Stimulated activated CD4-positive, alpha-beta T cell treated with anti-CD3 and anti-CD28 coated beads, Interleukin-15, amount 100 ng/mL, for 1 hour (primary cell): ENCODE measurements at regions not wholly inside any gene's neighbourhood (a gene's known extent, or its start where the extent isn't known, plus 50 kb on each side); places are given as distances from the start of the nearest gene placed in this dataset.

Experiments used
- DNase-seq, 2 donors: peaks; one replicate each; pipeline ENCODE4 v3.0.0-alpha.2; 2020; ENCODE audit warnings: low read depth in 1 of 2, low spot score in 1 of 2

- no peak for DNase-seq
These were observed 72.5 kb upstream of the DAB2 start for GRCh38 chr5:39497322-39497721.

GRCh38 chr5:39495227-39495626 is 70.4 kb upstream of the DAB2 start:
- no peak for DNase-seq

GRCh38 chr5:39494534-39494933 is 69.8 kb upstream of the DAB2 start:
- no peak for DNase-seq

DNA sequence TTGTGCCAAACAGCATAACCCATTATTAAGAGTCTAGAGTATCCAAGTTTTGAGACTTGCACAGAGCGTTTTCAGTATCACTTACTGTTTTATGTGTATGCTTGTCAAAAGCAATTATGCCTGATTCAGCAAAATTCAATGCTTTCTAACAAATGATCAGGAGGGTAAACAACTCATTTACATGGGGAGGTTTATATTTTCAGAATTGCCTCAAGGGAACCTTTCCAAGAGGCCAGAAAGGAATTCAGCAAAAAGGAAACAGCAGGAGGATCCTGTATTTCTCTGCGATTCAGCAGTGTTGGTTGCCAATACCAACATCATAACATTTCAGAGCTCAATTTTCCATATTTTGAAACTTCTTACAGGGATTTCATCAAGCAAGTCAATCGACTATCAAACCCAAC is 69.3 kb upstream of the DAB2 start:
- DNase-seq, result no peak

DNA sequence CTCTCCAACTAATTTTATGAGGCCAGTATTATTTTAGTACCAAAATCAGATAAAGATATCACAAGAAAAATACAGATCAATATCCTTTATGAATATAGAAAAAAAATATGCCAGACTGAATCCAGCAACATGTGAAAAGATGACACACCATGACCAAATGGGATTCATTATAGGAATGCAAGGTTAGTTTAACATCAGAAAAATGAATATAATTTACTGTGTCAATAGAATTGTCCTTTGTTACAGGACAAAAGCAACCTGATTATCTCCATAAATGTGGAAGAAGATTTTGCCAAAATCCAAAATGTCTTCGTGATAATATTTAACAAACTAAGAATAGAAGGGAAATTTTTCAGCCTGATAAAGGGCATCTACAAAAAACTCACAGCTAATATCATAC is 66.4 kb upstream of the DAB2 start:
- no peak for DNase-seq

DNA sequence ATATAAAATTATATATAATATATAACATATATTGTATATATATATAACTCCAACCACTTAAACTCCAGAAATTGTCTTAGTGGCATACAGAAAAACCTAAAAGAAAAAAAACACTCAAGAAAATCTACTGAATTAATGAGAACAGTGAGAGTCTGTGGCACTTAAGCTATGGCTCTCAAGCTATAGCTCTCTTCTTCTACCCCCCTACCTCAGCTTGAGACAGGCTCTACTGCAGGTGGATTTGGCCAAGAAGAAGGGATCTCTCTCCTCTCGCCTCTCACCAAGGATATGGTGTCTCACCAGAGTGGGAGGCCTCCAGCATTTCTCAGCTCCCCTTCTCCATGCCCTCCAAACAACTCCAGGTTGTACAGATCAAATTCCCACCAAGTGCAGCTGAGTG is 64.5 kb upstream of the DAB2 start:
- no peak for DNase-seq

DNA sequence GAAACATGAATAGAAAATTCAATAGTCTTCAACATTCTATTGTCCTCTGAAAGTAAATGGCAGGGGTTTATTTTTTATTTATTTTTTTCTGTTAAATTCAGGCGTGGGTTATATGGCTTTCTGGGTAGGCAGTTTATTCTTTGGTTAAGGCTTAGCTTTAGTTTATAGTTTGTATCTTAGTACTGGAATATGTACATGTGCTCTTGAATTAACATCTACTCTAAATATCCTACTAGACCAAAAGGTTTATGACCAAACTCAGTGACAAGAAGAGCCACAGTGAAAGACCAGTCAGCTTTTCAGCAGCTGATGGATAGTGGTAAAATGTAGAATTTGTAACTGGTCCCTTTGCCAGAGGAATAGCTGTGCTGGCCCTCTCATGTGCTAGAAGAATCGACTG is 62.0 kb upstream of the DAB2 start:
- no peak for DNase-seq

DNA sequence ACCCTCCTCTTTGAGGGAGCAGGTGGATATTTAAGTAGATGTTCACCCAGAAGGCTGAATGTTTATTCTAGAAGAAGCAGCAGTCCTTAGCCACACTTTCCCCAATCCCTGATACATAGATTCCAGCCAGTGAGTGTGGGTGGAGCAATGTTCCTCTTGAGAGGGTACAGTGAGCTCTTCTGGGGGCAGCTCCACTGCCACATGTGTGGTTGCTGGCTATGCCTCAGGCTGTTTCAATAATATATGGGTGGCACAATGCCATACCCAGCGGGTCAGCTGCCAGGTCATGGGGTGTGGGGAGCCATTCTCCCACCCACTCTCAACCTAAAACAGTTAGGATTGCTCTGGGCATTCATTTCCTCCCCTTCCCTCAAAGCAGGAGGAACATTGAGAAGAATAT is 61.6 kb upstream of the DAB2 start:
- no peak for DNase-seq

DNA sequence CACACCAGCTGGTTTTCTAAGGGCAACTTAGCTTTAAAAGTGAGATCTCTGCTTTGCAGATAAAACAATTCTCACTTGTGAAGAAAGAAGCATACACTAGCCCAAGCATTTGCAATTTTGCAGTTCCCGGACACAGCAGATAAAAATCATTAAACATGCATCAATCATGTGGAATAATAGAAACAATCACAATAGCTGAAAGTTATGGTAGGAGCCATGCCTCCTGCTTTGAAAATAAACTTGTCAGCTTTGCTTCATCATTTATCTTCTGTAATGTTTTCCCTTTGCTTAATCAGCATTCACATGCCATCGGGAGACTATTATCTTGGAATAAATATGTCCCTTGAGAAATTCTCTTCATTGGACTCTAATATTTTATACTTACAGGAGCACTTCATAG is 60.3 kb upstream of the DAB2 start:
- DNase-seq, result no peak

DNA sequence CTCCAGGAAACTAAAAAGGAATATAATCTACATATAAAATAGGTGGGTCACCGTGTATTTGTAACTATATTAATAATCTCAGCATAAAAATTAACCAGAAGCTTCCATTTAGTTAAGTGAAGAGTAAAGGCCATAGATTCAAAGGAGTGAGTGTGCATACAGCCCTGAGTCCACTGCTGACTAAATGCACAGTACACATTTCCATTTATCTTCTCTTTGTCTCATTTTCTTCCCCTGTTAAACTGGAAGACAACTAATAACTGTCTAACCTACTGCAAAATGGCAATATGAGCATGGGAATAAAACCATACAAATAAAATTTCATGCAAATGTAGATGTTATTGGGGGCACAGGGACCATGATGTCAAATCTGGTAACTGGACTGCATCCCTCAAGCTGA is 59.9 kb upstream of the DAB2 start:
- DNase-seq, result no peak

DNA sequence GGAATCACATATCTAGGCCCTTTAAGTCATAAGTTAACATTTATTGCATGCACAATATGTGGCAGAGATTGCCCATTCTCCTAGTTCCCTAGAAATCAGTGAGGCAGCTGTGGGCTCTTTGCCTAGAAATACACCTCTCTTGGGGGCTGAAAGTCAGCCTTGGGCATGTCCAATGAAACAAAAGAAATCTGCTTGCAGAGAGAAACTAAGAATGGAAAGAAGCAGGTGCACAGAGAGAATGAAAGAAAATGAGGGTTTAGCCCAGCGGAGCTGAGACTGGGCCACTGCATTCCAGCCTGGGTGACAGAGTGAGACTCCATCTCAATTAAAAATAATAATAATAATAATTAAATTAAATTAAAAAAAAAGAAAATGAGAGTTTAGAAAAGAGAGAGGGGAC is 57.3 kb upstream of the DAB2 start:
- DNase-seq, result no peak

DNA sequence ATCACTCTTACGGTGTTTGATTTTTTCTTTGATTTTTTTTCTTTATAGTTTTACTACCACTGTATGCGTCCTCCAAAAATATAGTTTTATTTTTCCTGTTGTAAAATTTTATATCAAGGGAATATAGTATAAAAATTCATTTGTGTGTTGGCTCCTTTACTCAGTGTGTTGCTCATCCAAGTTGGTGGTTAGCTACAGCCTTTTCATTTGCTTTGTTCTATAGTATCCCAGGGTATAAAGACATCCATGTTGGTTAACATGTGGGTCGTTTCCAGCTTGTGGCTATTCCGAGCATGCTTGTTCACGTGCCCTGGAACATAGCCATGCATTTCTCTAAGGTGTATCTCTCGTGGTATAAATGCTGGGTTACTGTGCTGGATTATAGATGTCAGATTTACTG is 54.8 kb upstream of the DAB2 start:
- DNase-seq, result no peak

- DNase-seq, result no peak
These were observed 54.1 kb upstream of the DAB2 start for GRCh38 chr5:39478863-39479262.

DNA sequence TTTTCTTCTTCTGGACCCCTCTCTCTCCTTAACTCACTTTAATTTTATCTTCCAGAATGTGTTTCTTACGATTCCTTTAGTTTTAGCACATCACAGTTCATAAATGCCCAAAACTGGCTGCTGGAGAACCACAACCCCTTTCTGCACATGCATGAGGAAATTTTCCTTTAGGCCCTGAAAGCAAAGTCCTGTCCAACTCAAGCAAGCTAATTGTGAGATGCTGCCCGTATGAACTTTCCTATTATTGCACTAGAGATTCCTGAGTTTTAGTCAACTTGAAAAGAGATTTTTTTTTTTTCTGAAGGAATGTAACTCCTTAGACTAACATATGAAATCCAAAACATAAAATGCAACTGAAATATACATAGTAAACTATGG is 52.1 kb upstream of the DAB2 start:
- no peak for DNase-seq

DNA sequence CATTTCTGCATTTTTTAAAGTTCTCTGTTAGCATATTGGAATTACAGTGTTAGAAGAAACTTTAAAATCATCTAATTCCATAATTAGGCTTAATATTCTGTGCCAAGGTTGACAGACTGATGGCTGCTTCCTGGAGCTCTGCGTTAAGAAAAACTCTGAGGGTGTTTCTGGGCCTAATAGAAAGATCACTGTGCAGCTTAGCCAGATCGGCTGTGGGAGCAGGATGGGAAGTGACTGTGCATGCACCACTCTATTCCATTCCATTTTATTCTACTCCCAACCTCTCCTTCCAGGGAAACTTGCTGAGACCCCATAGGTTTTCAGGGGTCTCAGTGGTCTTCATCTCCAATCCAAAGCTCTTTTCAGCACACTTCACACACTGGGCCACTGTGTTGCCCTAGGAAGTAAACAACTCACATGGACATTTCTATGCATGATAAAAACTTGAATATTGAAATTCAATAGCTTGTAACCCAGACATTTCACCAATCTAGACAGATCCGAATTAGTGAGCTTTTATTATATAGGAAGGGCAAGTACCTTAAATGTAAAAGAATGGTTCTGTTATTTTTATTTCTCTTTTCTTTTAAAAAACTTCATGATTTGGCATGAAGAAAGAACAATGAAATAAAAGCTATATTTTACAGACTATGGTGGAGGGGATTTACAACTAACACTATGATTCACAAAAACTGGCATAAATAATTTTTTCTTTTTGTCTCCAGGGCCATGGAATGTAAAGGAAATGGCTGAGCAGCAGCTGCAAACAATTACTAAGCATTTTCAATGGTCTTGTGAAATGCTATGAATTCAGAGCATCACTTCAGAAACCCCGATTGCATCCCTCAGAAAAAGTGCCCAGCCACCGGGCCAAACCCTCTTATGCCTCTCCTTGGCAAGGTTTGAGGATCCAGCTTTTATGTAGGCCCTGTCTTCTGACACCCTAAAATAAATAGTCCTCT is 51.4 kb upstream of the DAB2 start:
- no peak for DNase-seq

- no peak for DNase-seq
These were observed 50.4 kb upstream of the DAB2 start for GRCh38 chr5:39475159-39475571.
